SK-N-SH treated with all-trans-retinoic acid at 6 μM for 48 hours (cell line): ENCODE measurements at regions not wholly inside any gene's neighbourhood (a gene's known extent, or its start where the extent isn't known, plus 50 kb on each side); places are given as distances from the start of the nearest gene placed in this dataset.
A peak's percentile ranks its signal among the peaks of the same experiment; 100 is the strongest.

ENCODE experiments used
- ATAC-seq: fragments of 200-7000 bp; cut with Tn5 transposase; 3 replicates; pipeline ENCODE4 v1.9.1; 2020; ENCODE audit warnings: mild to moderate bottlenecking, moderate library complexity
- ARNTL ChIP-seq: fragments of 450-650 bp; formaldehyde crosslinking; IDR thresholded peaks from 2 replicates; pipeline ENCODE4 v1.5.0; 2020; ENCODE audit warnings: low read depth, mild to moderate bottlenecking, moderate library complexity, borderline replicate concordance
- BACH2 ChIP-seq: fragments of 250-450 bp; sonication (Bioruptor Pico); IDR thresholded peaks from 2 replicates; pipeline ENCODE4 v1.9.0; 2021; ENCODE audit warnings: mild to moderate bottlenecking, borderline replicate concordance
- CREB5 ChIP-seq: fragments of 250-450 bp; sonication (Bioruptor Pico); IDR thresholded peaks from 2 replicates; pipeline ENCODE4 v1.5.1; 2020; ENCODE audit warnings: low read depth, mild to moderate bottlenecking, moderate library complexity
- CSDC2 ChIP-seq: fragments of 250-450 bp; sonication (Bioruptor Pico); IDR thresholded peaks from 2 replicates; pipeline ENCODE4 v1.5.0; 2020; ENCODE audit warnings: mild to moderate bottlenecking, moderate library complexity
- CSRNP3 ChIP-seq: fragments of 250-450 bp; sonication (Bioruptor Pico); IDR thresholded peaks from 2 replicates; pipeline ENCODE4 v1.5.1; 2021; ENCODE audit warnings: mild to moderate bottlenecking, moderate library complexity
- ESRRG ChIP-seq: fragments of 250-450 bp; sonication (Bioruptor Pico); IDR thresholded peaks from 2 replicates; pipeline ENCODE4 v1.6.1; 2021; ENCODE audit warnings: mild to moderate bottlenecking
- GLIS3 ChIP-seq: fragments of 250-450 bp; sonication (Bioruptor Pico); IDR thresholded peaks from 2 replicates; pipeline ENCODE4 v1.5.0; 2020; ENCODE audit warnings: mild to moderate bottlenecking, moderate library complexity
- ISL1 ChIP-seq: fragments of 250-450 bp; sonication (Bioruptor Pico); IDR thresholded peaks from 2 replicates; pipeline ENCODE4 v2.1.2; 2022; ENCODE audit warnings: mild to moderate bottlenecking, moderate library complexity
- OSR1 ChIP-seq: fragments of 250-450 bp; sonication (Bioruptor Pico); IDR thresholded peaks from 2 replicates; pipeline ENCODE4 v1.8.0; 2022; ENCODE audit warnings: moderate library complexity, mild to moderate bottlenecking, inconsistent platforms
- POU6F1 ChIP-seq: fragments of 250-450 bp; sonication (Bioruptor Pico); IDR thresholded peaks from 2 replicates; pipeline ENCODE4 v1.8.0; 2021; ENCODE audit warnings: low read depth, mild to moderate bottlenecking, moderate library complexity, borderline replicate concordance
- PPARA ChIP-seq: fragments of 250-450 bp; sonication (Bioruptor Pico); IDR thresholded peaks from 2 replicates; pipeline ENCODE4 v1.5.0; 2020; ENCODE audit warnings: mild to moderate bottlenecking, borderline replicate concordance
- RARB ChIP-seq: fragments of 250-450 bp; sonication (Bioruptor Pico); IDR thresholded peaks from 2 replicates; pipeline ENCODE4 v1.8.0; 2021; ENCODE audit warnings: mild to moderate bottlenecking, moderate library complexity
- SNAI2 ChIP-seq: fragments of 250-450 bp; sonication (Bioruptor Pico); IDR thresholded peaks from 2 replicates; pipeline ENCODE4 v1.5.0; 2020; ENCODE audit warnings: mild to moderate bottlenecking, moderate library complexity
- TCF4 ChIP-seq: fragments of 250-450 bp; sonication (Bioruptor Pico); IDR thresholded peaks from 2 replicates; pipeline ENCODE4 v1.8.0; 2021; ENCODE audit warnings: mild to moderate bottlenecking, moderate library complexity, borderline replicate concordance
- TOX ChIP-seq: fragments of 250-450 bp; sonication (Bioruptor Pico); IDR thresholded peaks from 2 replicates; pipeline ENCODE4 v1.8.0; 2021; ENCODE audit warnings: mild to moderate bottlenecking, moderate library complexity, borderline replicate concordance
- ZC3H10 ChIP-seq: fragments of 250-450 bp; sonication (Bioruptor Pico); IDR thresholded peaks from 2 replicates; pipeline ENCODE4 v1.5.1; 2021; ENCODE audit warnings: mild to moderate bottlenecking, moderate library complexity
- ZFP3 ChIP-seq: fragments of 250-450 bp; sonication (Bioruptor Pico); IDR thresholded peaks from 2 replicates; pipeline ENCODE4 v1.5.0; 2020; ENCODE audit warnings: mild to moderate bottlenecking, moderate library complexity
- ZFP30 ChIP-seq: fragments of 450-650 bp; formaldehyde crosslinking; IDR thresholded peaks from 2 replicates; pipeline ENCODE4 v1.5.0; 2022; ENCODE audit warnings: mild to moderate bottlenecking, moderate library complexity
- ZNF565 ChIP-seq: fragments of 450-650 bp; formaldehyde crosslinking; conservative IDR thresholded peaks from 2 replicates; pipeline ENCODE4 v1.5.0; 2020; ENCODE audit warnings: low read depth, mild to moderate bottlenecking, moderate library complexity
- ZNF70 ChIP-seq: fragments of 450-650 bp; formaldehyde crosslinking; IDR thresholded peaks from 2 replicates; pipeline ENCODE4 v1.5.0; 2020; ENCODE audit warnings: mild to moderate bottlenecking, moderate library complexity
- ZNF8 ChIP-seq: fragments of 450-650 bp; formaldehyde crosslinking; IDR thresholded peaks from 2 replicates; pipeline ENCODE4 v1.5.0; 2020; ENCODE audit warnings: mild to moderate bottlenecking, moderate library complexity
- TF ChIP-seq, protein P1 (sequence below): fragments of 250-450 bp; sonication (Bioruptor Pico); IDR thresholded peaks from 2 replicates; pipeline ENCODE4 v1.5.0; 2020; ENCODE audit warnings: mild to moderate bottlenecking, moderate library complexity
- TF ChIP-seq, protein P2 (sequence below): fragments of 250-450 bp; sonication (Bioruptor Pico); IDR thresholded peaks from 2 replicates; pipeline ENCODE4 v1.8.0; 2020; ENCODE audit warnings: mild to moderate bottlenecking, moderate library complexity, borderline replicate concordance

GRCh38 chr13:33696530-33696929, 121.4 kb upstream of the RFC3 start:
- peak; percentile 20; the same call in 1 of the 3 replicates for ATAC-seq
- no peak for TF ChIP-seq CREB5 (CRISPR knock-in tag)
- TF ChIP-seq ARNTL: no peak
- no peak for TF ChIP-seq PPARA (CRISPR knock-in tag)
- TF ChIP-seq ZFP3 (CRISPR knock-in tag): no peak
- TF ChIP-seq ZFP30 (CRISPR knock-in tag): no peak
- TF ChIP-seq BACH2: no peak
- no peak for TF ChIP-seq ZNF8 (CRISPR knock-in tag)
- no peak for TF ChIP-seq CSRNP3 (CRISPR knock-in tag)
- no peak for TF ChIP-seq ZC3H10
- no peak for TF ChIP-seq POU6F1 (CRISPR knock-in tag)
- TF ChIP-seq ESRRG (CRISPR knock-in tag): no peak
- no peak for TF ChIP-seq TOX (CRISPR knock-in tag)
- TF ChIP-seq, protein P1, sequence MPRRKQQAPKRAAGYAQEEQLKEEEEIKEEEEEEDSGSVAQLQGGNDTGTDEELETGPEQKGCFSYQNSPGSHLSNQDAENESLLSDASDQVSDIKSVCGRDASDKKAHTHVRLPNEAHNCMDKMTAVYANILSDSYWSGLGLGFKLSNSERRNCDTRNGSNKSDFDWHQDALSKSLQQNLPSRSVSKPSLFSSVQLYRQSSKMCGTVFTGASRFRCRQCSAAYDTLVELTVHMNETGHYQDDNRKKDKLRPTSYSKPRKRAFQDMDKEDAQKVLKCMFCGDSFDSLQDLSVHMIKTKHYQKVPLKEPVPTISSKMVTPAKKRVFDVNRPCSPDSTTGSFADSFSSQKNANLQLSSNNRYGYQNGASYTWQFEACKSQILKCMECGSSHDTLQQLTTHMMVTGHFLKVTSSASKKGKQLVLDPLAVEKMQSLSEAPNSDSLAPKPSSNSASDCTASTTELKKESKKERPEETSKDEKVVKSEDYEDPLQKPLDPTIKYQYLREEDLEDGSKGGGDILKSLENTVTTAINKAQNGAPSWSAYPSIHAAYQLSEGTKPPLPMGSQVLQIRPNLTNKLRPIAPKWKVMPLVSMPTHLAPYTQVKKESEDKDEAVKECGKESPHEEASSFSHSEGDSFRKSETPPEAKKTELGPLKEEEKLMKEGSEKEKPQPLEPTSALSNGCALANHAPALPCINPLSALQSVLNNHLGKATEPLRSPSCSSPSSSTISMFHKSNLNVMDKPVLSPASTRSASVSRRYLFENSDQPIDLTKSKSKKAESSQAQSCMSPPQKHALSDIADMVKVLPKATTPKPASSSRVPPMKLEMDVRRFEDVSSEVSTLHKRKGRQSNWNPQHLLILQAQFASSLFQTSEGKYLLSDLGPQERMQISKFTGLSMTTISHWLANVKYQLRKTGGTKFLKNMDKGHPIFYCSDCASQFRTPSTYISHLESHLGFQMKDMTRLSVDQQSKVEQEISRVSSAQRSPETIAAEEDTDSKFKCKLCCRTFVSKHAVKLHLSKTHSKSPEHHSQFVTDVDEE: no peak
- no peak for TF ChIP-seq SNAI2 (CRISPR knock-in tag)
- TF ChIP-seq ZNF70: no peak
- TF ChIP-seq GLIS3 (CRISPR knock-in tag): no peak
- no peak for TF ChIP-seq TCF4 (CRISPR knock-in tag)
- no peak for TF ChIP-seq CSDC2
- no peak for TF ChIP-seq ISL1 (CRISPR knock-in tag)
- TF ChIP-seq ZNF565 (CRISPR knock-in tag): no peak
- TF ChIP-seq, all 23 proteins: peak for 0

DNA sequence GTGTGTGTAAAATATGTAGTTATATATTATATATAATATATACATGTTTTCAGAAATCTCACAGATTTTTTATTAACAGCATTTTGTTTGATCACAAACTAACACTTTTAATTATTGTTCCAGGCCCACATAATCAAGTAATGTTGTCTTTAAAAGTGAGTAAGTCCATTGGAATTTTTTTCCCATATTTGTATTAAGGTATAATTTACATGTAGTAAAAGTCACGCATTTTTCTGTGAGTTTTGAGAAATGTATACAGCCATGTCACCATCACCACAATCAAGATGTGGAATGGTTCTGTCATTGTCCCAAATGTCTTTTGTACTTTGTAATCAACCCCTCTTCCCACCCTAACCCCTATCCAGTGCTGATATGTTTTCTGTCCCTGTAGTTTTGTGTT, 120.0 kb upstream of the RFC3 start:
- ATAC-seq: no peak
- no peak for TF ChIP-seq ARNTL
- no peak for TF ChIP-seq ZNF565 (CRISPR knock-in tag)
- TF ChIP-seq, protein P1: no peak
- TF ChIP-seq TOX (CRISPR knock-in tag): no peak
- no peak for TF ChIP-seq ZNF70
- TF ChIP-seq ZFP3 (CRISPR knock-in tag): no peak
- TF ChIP-seq BACH2: no peak
- no peak for TF ChIP-seq ZC3H10
- TF ChIP-seq RARB (CRISPR knock-in tag): no peak
- TF ChIP-seq, protein P2, sequence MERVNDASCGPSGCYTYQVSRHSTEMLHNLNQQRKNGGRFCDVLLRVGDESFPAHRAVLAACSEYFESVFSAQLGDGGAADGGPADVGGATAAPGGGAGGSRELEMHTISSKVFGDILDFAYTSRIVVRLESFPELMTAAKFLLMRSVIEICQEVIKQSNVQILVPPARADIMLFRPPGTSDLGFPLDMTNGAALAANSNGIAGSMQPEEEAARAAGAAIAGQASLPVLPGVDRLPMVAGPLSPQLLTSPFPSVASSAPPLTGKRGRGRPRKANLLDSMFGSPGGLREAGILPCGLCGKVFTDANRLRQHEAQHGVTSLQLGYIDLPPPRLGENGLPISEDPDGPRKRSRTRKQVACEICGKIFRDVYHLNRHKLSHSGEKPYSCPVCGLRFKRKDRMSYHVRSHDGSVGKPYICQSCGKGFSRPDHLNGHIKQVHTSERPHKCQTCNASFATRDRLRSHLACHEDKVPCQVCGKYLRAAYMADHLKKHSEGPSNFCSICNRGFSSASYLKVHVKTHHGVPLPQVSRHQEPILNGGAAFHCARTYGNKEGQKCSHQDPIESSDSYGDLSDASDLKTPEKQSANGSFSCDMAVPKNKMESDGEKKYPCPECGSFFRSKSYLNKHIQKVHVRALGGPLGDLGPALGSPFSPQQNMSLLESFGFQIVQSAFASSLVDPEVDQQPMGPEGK (CRISPR knock-in tag): no peak
- no peak for TF ChIP-seq CSRNP3 (CRISPR knock-in tag)
- TF ChIP-seq POU6F1 (CRISPR knock-in tag): no peak
- TF ChIP-seq SNAI2 (CRISPR knock-in tag): no peak
- TF ChIP-seq OSR1 (CRISPR knock-in tag): no peak
- TF ChIP-seq CSDC2: no peak
- no peak for TF ChIP-seq TCF4 (CRISPR knock-in tag)
